ENCODE measurements at regions not wholly inside any gene's neighbourhood (a gene's known extent, or its start where the extent isn't known, plus 50 kb on each side); places are given as distances from the start of the nearest gene placed in this dataset.

- no peak overlapping the region for H3K4me3 ChIP-seq (replicated peaks; ENCODE audit: insufficient read depth, low read length)
- H3K27me3 ChIP-seq (ENCODE audit: insufficient read depth, poor library complexity, severe bottlenecking) = no peaks in the 10 kb centered on the region
- no peak overlapping the region for H3K27ac ChIP-seq (replicated peaks)
- TF ChIP-seq SPI1 (IDR thresholded peaks at IDR 0.05; ENCODE audit: borderline replicate concordance, low read depth) (no peak), GABPA (IDR thresholded peaks at IDR 0.05; ENCODE audit: low read depth) (no peak), CTCF (IDR thresholded peaks at IDR 0.05; ENCODE audit: insufficient read depth, low read length) (no peak), POLR2AphosphoS5 (IDR thresholded peaks at IDR 0.05; ENCODE audit: low read depth) (no peak), REST (IDR thresholded peaks at IDR 0.05; ENCODE audit: insufficient replicate concordance, low read depth) (no peak)
- DNase-seq (ENCODE audit: low read depth in 1 of 2, low spot score in 1 of 2) = no peak
Measured at GRCh38 chr6:165830761-165831160, 167.7 kb upstream of the PDE10A start.

GRCh38 chr6:165829376-165829775, 166.3 kb upstream of the PDE10A start:
- no peak for DNase-seq (ENCODE audit: low read depth in 1 of 2, low spot score in 1 of 2)
- Histone ChIP-seq H3K4me3 (replicated peaks; ENCODE audit: insufficient read depth, low read length) (no peak overlapping the region), H3K27ac (replicated peaks) (no peak overlapping the region), H3K27me3 (ENCODE audit: insufficient read depth, poor library complexity, severe bottlenecking) (no peaks in the 10 kb centered on the region)
- TF ChIP-seq GABPA (IDR thresholded peaks at IDR 0.05; ENCODE audit: low read depth) (no peak), REST (IDR thresholded peaks at IDR 0.05; ENCODE audit: insufficient replicate concordance, low read depth) (no peak), CTCF (IDR thresholded peaks at IDR 0.05; ENCODE audit: insufficient read depth, low read length) (no peak), SPI1 (IDR thresholded peaks at IDR 0.05; ENCODE audit: borderline replicate concordance, low read depth) (no peak), POLR2AphosphoS5 (IDR thresholded peaks at IDR 0.05; ENCODE audit: low read depth) (no peak)

DNA sequence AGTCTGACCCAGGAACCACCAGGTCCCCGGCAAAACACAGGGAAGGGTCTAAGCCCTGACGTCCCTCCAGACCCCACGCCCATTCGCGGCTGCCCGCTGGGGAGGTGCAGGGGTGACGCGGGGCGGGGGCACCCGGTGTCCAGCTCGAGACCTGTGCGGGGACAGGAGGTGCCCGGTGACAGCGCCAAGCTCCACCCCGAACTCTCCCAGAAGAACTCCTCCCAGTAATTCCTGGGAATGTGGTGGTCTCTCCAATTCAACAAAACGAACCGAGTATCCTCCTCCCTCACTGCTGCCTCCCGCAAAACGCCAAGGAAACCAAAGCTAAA, 164.1 kb upstream of the PDE10A start:
- H3K27ac ChIP-seq (replicated peaks) = no peak overlapping the region
- no peak for DNase-seq (ENCODE audit: low read depth in 1 of 2, low spot score in 1 of 2)
- H3K4me3 ChIP-seq (replicated peaks; ENCODE audit: insufficient read depth, low read length) = no peak overlapping the region
- H3K27me3 ChIP-seq (ENCODE audit: insufficient read depth, poor library complexity, severe bottlenecking) = no peaks in the 10 kb centered on the region
- no peak for TF ChIP-seq GABPA (IDR thresholded peaks at IDR 0.05; ENCODE audit: low read depth)
- no peak for TF ChIP-seq REST (IDR thresholded peaks at IDR 0.05; ENCODE audit: insufficient replicate concordance, low read depth)
- no peak for TF ChIP-seq POLR2AphosphoS5 (IDR thresholded peaks at IDR 0.05; ENCODE audit: low read depth)
- TF ChIP-seq CTCF (IDR thresholded peaks at IDR 0.05; ENCODE audit: insufficient read depth, low read length) = no peak
- no peak for TF ChIP-seq SPI1 (IDR thresholded peaks at IDR 0.05; ENCODE audit: borderline replicate concordance, low read depth)

Data from HL-60 (cell line).